ENCODE measurements at regions not wholly inside any gene's neighbourhood (a gene's known extent, or its start where the extent isn't known, plus 50 kb on each side); places are given as distances from the start of the nearest gene placed in this dataset.
"Not testable (repeated sequence)": the region's sequence is repeated elsewhere in the genome, so short reads cannot be mapped to it uniquely, and the experiment has no call there.

DNA sequence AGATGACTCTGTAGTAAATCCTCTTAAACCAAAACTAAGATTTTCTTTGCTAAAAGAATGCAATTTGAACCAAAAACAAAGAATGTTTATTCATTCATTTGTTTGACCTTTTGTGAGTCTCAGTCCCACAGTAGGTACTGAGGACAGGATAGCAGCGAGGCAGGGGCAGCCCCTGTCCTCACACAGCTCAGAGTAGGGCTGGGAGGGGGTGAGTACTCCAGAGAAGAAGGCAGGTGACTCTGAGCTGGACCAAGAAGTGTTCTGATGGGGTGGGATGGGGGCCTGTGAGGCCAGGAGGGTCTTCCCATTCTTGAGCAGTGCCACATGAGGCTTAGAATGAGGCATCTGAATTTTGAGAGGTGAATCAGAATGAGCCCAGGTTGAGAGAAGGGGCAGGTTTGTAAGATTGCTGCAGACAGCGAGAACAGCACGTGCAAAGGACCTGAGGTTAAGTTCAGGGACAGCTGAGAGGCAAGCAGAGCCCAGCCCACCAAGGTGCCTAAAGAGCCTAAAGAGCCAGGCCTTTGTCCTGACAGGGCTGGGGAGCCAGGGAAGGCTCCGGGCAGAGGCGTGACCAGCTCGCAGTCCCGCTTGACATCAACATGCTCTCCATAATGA lies 56.9 kb upstream of the CHST15 start:
- no peaks in the 10 kb centered on the region for H3K27me3 ChIP-seq (ENCODE audit: control insufficient read depth, insufficient read depth, low read length, poor library complexity, severe bottlenecking)
- peaks cover under 1% of the 10 kb centered on the region for H3K36me3 Mint-ChIP-seq (ENCODE audit: low read depth)
- TF ChIP-seq, protein P1, sequence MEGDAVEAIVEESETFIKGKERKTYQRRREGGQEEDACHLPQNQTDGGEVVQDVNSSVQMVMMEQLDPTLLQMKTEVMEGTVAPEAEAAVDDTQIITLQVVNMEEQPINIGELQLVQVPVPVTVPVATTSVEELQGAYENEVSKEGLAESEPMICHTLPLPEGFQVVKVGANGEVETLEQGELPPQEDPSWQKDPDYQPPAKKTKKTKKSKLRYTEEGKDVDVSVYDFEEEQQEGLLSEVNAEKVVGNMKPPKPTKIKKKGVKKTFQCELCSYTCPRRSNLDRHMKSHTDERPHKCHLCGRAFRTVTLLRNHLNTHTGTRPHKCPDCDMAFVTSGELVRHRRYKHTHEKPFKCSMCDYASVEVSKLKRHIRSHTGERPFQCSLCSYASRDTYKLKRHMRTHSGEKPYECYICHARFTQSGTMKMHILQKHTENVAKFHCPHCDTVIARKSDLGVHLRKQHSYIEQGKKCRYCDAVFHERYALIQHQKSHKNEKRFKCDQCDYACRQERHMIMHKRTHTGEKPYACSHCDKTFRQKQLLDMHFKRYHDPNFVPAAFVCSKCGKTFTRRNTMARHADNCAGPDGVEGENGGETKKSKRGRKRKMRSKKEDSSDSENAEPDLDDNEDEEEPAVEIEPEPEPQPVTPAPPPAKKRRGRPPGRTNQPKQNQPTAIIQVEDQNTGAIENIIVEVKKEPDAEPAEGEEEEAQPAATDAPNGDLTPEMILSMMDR (conservative IDR thresholded peaks at IDR 0.05): no peak
- peaks cover 4% of the 10 kb centered on the region for H3K9me3 Mint-ChIP-seq
- H3K4me1 ChIP-seq (ENCODE audit: control insufficient read depth, insufficient read depth, low read length): peaks cover 7% of the 10 kb centered on the region
- H3K27ac Mint-ChIP-seq: no peak overlapping the region
- no peaks in the 10 kb centered on the region for H3K36me3 ChIP-seq (ENCODE audit: control insufficient read depth, insufficient read depth, low read length)
- DNase-seq: peak; percentile 46
- no peak overlapping the region for H3K4me3 ChIP-seq (ENCODE audit: low read length)
- 89 to 94% methylated on average over 5 to 7 of the region's 7 CpGs for WGBS, 2 experiments (ENCODE audit: insufficient coverage in 1 of 2, insufficient read length in 1 of 2)
- peaks cover 12% of the 10 kb centered on the region for H3K4me1 Mint-ChIP-seq
- H3K9me3 ChIP-seq (ENCODE audit: control insufficient read depth, low read length): no peaks in the 10 kb centered on the region
- no peak overlapping the region for H3K27ac ChIP-seq (ENCODE audit: low read depth, low read length)
- H3K4me3 Mint-ChIP-seq: no peak overlapping the region
- H3K9ac ChIP-seq (ENCODE audit: extremely low read depth, low read length, poor library complexity, severe bottlenecking): no peak overlapping the region
- no peaks in the 10 kb centered on the region for H3K27me3 Mint-ChIP-seq (ENCODE audit: insufficient read depth)

DNA sequence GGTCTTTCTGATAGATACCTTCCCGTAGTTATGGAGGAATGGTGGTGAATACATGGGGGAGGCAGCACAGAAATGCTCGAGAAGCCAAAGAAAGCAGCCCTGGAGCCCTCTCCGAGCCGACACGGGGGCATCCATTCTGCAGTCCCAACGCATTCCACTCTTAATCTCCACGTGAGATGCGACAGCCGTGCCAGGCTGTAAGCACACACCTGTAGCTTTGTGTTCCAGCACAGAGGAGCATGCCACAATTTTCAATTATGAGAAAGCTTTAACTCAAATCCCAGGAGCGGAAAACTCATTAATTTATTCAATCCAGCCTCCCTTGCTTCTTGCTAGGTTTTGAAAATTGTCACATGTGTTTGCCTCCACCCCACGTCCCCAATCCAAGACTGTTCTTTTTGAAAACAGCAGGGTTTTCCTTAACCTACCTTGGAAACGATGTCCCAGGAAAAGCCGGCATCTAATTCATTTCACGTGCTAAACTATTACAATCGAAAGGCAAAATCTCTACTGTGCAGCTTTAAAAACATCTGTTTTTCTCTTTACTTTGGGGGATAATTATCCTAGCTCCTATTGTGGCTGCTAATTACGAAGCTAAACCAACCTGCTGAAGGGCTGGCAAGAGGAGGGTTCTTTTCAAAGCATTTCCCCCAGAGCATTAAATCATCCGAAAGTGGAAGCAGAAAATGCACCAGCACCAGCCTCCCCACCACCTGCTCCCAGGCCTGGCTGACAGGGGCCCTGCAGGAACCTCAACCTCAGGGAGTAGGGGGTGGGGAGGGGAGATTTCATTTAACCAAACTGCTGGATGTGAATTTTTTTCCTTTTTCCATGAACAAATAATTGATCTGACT lies 56.0 kb upstream of the CHST15 start:
- WGBS, 2 experiments (ENCODE audit: insufficient coverage in 1 of 2, insufficient read length in 1 of 2): 78 to 79% methylated on average over 14 to 17 of the region's 17 CpGs

DNA sequence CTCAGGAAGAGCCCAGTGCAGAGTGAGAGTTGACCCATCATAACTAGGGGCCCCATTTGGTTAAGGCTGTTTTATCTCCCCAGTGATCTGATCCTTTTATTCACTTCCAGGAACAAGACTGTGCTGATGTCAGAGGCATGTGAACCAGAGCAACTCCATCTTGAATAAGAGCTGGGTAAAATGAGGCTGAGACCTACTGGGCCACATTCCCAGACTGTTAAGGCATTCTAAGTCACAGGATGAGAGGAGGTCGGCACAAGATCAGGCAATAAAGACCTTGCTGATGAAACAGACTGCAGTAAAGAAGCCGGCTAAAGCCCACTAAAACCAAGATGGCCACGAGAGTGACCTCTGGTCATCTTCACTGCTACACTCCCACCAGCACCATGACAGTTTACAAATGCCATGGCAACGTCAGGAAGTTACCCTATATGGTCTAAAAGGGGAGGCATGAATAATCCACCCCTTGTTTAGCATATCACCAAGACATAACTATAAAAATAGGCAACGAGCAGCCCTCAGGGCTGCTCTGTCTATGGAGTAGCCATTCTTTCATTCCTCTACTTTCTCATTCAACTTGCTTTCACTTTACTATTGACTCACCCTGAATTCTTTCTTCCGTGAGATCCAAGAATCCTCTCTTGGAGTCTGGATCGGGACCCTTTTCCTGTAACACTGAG lies 55.3 kb upstream of the CHST15 start:
- H3K4me3 ChIP-seq (ENCODE audit: low read length); H3K27me3 Mint-ChIP-seq (ENCODE audit: insufficient read depth); H3K9me3 Mint-ChIP-seq; H3K36me3 Mint-ChIP-seq (ENCODE audit: low read depth); H3K27ac Mint-ChIP-seq; H3K27me3 ChIP-seq (ENCODE audit: control insufficient read depth, insufficient read depth, low read length, poor library complexity, severe bottlenecking); DNase-seq; H3K9ac ChIP-seq (ENCODE audit: extremely low read depth, low read length, poor library complexity, severe bottlenecking); H3K9me3 ChIP-seq (ENCODE audit: control insufficient read depth, low read length); H3K4me1 ChIP-seq (ENCODE audit: control insufficient read depth, insufficient read depth, low read length); H3K27ac ChIP-seq (ENCODE audit: low read depth, low read length); H3K4me3 Mint-ChIP-seq; H3K36me3 ChIP-seq (ENCODE audit: control insufficient read depth, insufficient read depth, low read length): not testable (repeated sequence)
- 84 to 91% methylated on average over 5 to 7 of the region's 7 CpGs for WGBS, 2 experiments (ENCODE audit: insufficient coverage in 1 of 2, insufficient read length in 1 of 2)
- H3K4me1 Mint-ChIP-seq: peaks cover 12% of the 10 kb centered on the region

More for the DNA sequence above, 56.0 kb upstream of the CHST15 start:
- H3K4me1 Mint-ChIP-seq: peaks cover 12% of the 10 kb centered on the region
- no peaks in the 10 kb centered on the region for H3K9me3 Mint-ChIP-seq
- H3K9ac ChIP-seq (ENCODE audit: extremely low read depth, low read length, poor library complexity, severe bottlenecking): no peak overlapping the region
- TF ChIP-seq, protein P1 (conservative IDR thresholded peaks at IDR 0.05): no peak
- H3K4me3 Mint-ChIP-seq: no peak overlapping the region
- no peak overlapping the region for H3K27ac Mint-ChIP-seq
- no peaks in the 10 kb centered on the region for H3K36me3 ChIP-seq (ENCODE audit: control insufficient read depth, insufficient read depth, low read length)
- no peak overlapping the region for H3K27ac ChIP-seq (ENCODE audit: low read depth, low read length)
- H3K27me3 ChIP-seq (ENCODE audit: control insufficient read depth, insufficient read depth, low read length, poor library complexity, severe bottlenecking): no peaks in the 10 kb centered on the region
- peak; percentile 44 for DNase-seq
- H3K4me3 ChIP-seq (ENCODE audit: low read length): no peak overlapping the region
- H3K36me3 Mint-ChIP-seq (ENCODE audit: low read depth): no peaks in the 10 kb centered on the region
- H3K9me3 ChIP-seq (ENCODE audit: control insufficient read depth, low read length): no peaks in the 10 kb centered on the region
- H3K27me3 Mint-ChIP-seq (ENCODE audit: insufficient read depth): no peaks in the 10 kb centered on the region
- H3K4me1 ChIP-seq (ENCODE audit: control insufficient read depth, insufficient read depth, low read length): peaks cover 7% of the 10 kb centered on the region
